Neural progenitor cell (in vitro differentiated cells): ENCODE measurements at regions not wholly inside any gene's neighbourhood (a gene's known extent, or its start where the extent isn't known, plus 50 kb on each side); places are given as distances from the start of the nearest gene placed in this dataset.

Experiments used
- DNase-seq: peaks from one replicate; pipeline ENCODE4 v3.0.0-alpha.2; 2016; ENCODE audit warnings: low spot score
- H2AFZ ChIP-seq: fragments of 200-600 bp; sonication (generic); replicated peaks from 2 replicates; pipeline ENCODE4 v1.6.1; 2016; ENCODE audit warnings: antibody characterized with exemption
- H3F3A ChIP-seq: fragments of 200-600 bp; sonication (generic); 2 replicates; pipeline ENCODE4 v1.6.1; 2016; ENCODE audit warnings: antibody characterized with exemption, low read depth
- H3K27ac ChIP-seq: fragments of 200-600 bp; sonication (generic); 2 replicates; pipeline ENCODE4 v1.5.1; 2016; ENCODE audit warnings: mild to moderate bottlenecking
- H3K27me3 ChIP-seq: fragments of 200-600 bp; sonication (generic); 2 replicates; pipeline ENCODE4 v1.6.1; 2016; ENCODE audit warnings: mild to moderate bottlenecking, moderate library complexity
- H3K36me3 ChIP-seq: fragments of 200-600 bp; sonication (generic); 2 replicates; pipeline ENCODE4 v1.5.1; 2016
- H3K4me1 ChIP-seq: fragments of 200-600 bp; sonication (generic); 2 replicates; pipeline ENCODE4 v1.6.1; 2016; ENCODE audit warnings: mixed run types
- H3K4me2 ChIP-seq: fragments of 200-600 bp; sonication (generic); 2 replicates; pipeline ENCODE4 v1.6.1; 2016
- H3K4me3 ChIP-seq: fragments of 200-600 bp; sonication (generic); 2 replicates; pipeline ENCODE4 v1.5.1; 2016
- H3K79me2 ChIP-seq: fragments of 200-600 bp; sonication (generic); 2 replicates; pipeline ENCODE4 v1.6.1; 2016; ENCODE audit warnings: low read depth
- H3K9ac ChIP-seq: fragments of 200-600 bp; sonication (generic); 2 replicates; pipeline ENCODE4 v1.6.1; 2016
- H3K9me3 ChIP-seq: fragments of 200-600 bp; sonication (generic); 2 replicates; pipeline ENCODE4 v1.5.1; 2016; ENCODE audit warnings: low read depth
- H4K20me1 ChIP-seq: fragments of 200-600 bp; sonication (generic); 2 replicates; pipeline ENCODE4 v1.6.1; 2016; ENCODE audit warnings: low read depth
- H3K27ac Mint-ChIP-seq: 3 replicates; pipeline ENCODE4 v1.8.0; 2021; ENCODE audit warnings: mixed read lengths
- H3K27me3 Mint-ChIP-seq: 2 replicates; pipeline ENCODE4 v1.8.0; 2022; ENCODE audit warnings: low read depth, mild to moderate bottlenecking, inconsistent platforms, moderate library complexity, mixed read lengths; ENCODE audit not compliant: insufficient read depth
- H3K36me3 Mint-ChIP-seq: 3 replicates; pipeline ENCODE4 v1.8.0; 2021; ENCODE audit warnings: mixed read lengths
- H3K4me1 Mint-ChIP-seq: 3 replicates; pipeline ENCODE4 v1.8.0; 2021; ENCODE audit warnings: mixed read lengths
- H3K4me3 Mint-ChIP-seq: 3 replicates; pipeline ENCODE4 v1.8.0; 2021; ENCODE audit warnings: mild to moderate bottlenecking, moderate library complexity, mixed read lengths
- H3K9me3 Mint-ChIP-seq: 3 replicates; pipeline ENCODE4 v1.8.0; 2020; ENCODE audit warnings: mixed read lengths
- EZH2 ChIP-seq: fragments of 200-600 bp; sonication (generic); IDR thresholded peaks from 2 replicates; pipeline ENCODE4 v1.6.1; 2017; ENCODE audit warnings: antibody characterized with exemption, mild to moderate bottlenecking, moderate library complexity
- EZH2phosphoT487 ChIP-seq: fragments of 200-600 bp; sonication (generic); IDR thresholded peaks from 2 replicates; pipeline ENCODE4 v1.6.1; 2017; ENCODE audit warnings: antibody characterized with exemption
- TF ChIP-seq, protein P1 (sequence below): fragments of 200-600 bp; sonication (generic); IDR thresholded peaks from 2 replicates; pipeline ENCODE4 v1.5.1; 2017; ENCODE audit warnings: antibody characterized with exemption, mild to moderate bottlenecking

DNA sequence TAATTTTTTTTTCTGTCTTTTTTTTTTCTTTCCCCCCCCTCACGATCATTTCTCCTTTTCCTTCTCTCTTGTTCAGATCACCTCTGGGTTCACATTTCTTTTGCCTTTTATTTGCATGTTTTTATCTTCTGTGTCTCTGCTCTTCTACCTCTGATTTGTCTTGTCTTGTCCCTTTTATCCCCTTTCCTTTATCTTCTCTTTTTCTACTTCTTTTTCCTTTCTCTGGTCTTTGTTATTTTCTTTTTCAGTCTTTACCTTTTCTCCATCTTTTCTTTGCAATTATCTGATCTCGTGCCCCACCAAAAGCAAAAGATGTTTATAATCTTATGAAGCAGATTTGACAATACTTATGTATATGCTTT, 77.8 kb upstream of the RAP1B start:
- H3F3A ChIP-seq = no peaks in the 10 kb centered on the region
- no peaks in the 10 kb centered on the region for H3K36me3 ChIP-seq
- Mint-ChIP-seq H3K9me3 (no peaks in the 10 kb centered on the region), H3K36me3 (no peaks in the 10 kb centered on the region), H3K4me1 (no peaks in the 10 kb centered on the region), H3K27ac (no peak overlapping the region), H3K27me3 (no peaks in the 10 kb centered on the region), H3K4me3 (no peak overlapping the region)
- no peak overlapping the region for H3K4me3 ChIP-seq
- no peaks in the 10 kb centered on the region for H3K4me1 ChIP-seq
- no peaks in the 10 kb centered on the region for H3K9me3 ChIP-seq
- H3K9ac ChIP-seq = no peak overlapping the region
- no peaks in the 10 kb centered on the region for H3K27me3 ChIP-seq
- DNase-seq = no peak
- no peaks in the 10 kb centered on the region for H4K20me1 ChIP-seq
- H3K4me2 ChIP-seq = no peak overlapping the region
- H2AFZ ChIP-seq = peak overlapping the region; percentile 17
- TF ChIP-seq EZH2 = no peak
- TF ChIP-seq, protein P1, sequence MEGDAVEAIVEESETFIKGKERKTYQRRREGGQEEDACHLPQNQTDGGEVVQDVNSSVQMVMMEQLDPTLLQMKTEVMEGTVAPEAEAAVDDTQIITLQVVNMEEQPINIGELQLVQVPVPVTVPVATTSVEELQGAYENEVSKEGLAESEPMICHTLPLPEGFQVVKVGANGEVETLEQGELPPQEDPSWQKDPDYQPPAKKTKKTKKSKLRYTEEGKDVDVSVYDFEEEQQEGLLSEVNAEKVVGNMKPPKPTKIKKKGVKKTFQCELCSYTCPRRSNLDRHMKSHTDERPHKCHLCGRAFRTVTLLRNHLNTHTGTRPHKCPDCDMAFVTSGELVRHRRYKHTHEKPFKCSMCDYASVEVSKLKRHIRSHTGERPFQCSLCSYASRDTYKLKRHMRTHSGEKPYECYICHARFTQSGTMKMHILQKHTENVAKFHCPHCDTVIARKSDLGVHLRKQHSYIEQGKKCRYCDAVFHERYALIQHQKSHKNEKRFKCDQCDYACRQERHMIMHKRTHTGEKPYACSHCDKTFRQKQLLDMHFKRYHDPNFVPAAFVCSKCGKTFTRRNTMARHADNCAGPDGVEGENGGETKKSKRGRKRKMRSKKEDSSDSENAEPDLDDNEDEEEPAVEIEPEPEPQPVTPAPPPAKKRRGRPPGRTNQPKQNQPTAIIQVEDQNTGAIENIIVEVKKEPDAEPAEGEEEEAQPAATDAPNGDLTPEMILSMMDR = no peak
- no peak for TF ChIP-seq EZH2phosphoT487
- no peak overlapping the region for H3K27ac ChIP-seq
- no peaks in the 10 kb centered on the region for H3K79me2 ChIP-seq

DNA sequence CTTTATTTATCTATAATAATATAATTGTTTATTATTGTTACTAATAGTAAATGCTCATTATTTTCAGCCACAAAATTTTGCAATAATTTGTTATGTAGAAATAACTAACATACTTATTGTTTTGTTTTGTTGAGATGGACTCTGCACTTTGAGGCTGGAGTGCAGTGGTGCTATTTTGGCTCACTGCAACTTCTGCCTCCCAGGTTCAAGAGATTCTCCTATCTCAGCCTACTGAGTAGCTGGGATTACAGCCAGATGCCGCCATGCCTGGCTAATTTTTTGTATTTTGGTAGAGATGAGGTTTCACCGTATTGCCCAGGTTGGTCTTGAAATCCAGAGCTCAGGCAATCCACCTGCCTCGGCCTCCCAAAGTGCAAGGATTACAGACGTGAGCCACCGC, 76.6 kb upstream of the RAP1B start:
- H3K4me3 ChIP-seq = no peak overlapping the region
- H2AFZ ChIP-seq = no peak overlapping the region
- no peak overlapping the region for H3K27ac ChIP-seq
- H4K20me1 ChIP-seq = no peaks in the 10 kb centered on the region
- Mint-ChIP-seq H3K4me1 (peaks cover 9% of the 10 kb centered on the region), H3K9me3 (no peaks in the 10 kb centered on the region), H3K4me3 (no peak overlapping the region), H3K27ac (no peak overlapping the region), H3K27me3 (no peaks in the 10 kb centered on the region), H3K36me3 (no peaks in the 10 kb centered on the region)
- H3K27me3 ChIP-seq = no peaks in the 10 kb centered on the region
- TF ChIP-seq EZH2 (no peak), EZH2phosphoT487 (no peak)
- TF ChIP-seq, protein P1 = no peak
- no peaks in the 10 kb centered on the region for H3K79me2 ChIP-seq
- no peak overlapping the region for H3K4me2 ChIP-seq
- H3K4me1 ChIP-seq = peaks cover 8% of the 10 kb centered on the region
- no peak for DNase-seq
- no peaks in the 10 kb centered on the region for H3K36me3 ChIP-seq
- no peaks in the 10 kb centered on the region for H3K9me3 ChIP-seq
- no peaks in the 10 kb centered on the region for H3F3A ChIP-seq
- H3K9ac ChIP-seq = no peak overlapping the region

DNA sequence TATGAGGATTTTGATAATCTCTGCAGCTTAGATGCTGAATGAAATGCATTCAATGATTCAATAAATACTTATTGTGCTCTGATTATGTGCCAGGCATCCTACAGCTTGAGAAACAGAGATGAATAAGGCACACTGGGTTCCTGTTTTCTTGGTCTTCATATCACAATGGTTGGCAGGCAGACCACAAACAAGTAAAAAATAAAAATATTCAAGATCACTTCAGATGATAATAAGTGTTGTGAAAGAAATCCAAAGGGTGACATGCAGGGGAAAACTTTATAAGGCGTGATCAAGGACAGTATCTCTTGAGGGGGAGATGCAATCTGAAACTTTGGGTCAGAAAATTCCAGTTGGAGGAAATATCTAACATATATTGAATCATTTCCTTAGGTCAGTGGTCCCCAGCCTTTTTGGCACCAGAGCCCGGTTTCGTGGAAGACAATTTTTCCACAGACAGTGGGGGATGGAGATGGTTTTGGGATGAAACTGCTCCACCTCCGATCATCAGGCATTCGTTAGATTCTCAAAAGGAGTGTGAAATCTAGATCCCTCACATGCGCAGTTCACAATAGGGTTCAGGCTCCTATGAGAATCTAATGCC, 73.7 kb upstream of the RAP1B start:
- no peak overlapping the region for H3K4me3 Mint-ChIP-seq
- H3K79me2 ChIP-seq = no peaks in the 10 kb centered on the region
- no peak overlapping the region for H3K4me3 ChIP-seq
- H3K9ac ChIP-seq = no peak overlapping the region
- H3K27ac ChIP-seq = no peak overlapping the region
- peaks cover 9% of the 10 kb centered on the region for H3K4me1 ChIP-seq
- no peaks in the 10 kb centered on the region for H3F3A ChIP-seq
- H3K27me3 ChIP-seq = no peaks in the 10 kb centered on the region
- H4K20me1 ChIP-seq = no peaks in the 10 kb centered on the region
- no peaks in the 10 kb centered on the region for H3K36me3 ChIP-seq
- H3K27ac Mint-ChIP-seq = no peak overlapping the region
- peaks cover 12% of the 10 kb centered on the region for H3K4me1 Mint-ChIP-seq
- DNase-seq = no peak
- no peaks in the 10 kb centered on the region for H3K27me3 Mint-ChIP-seq
- peaks cover 2% of the 10 kb centered on the region for H3K36me3 Mint-ChIP-seq
- TF ChIP-seq EZH2 (no peak), EZH2phosphoT487 (no peak)
- TF ChIP-seq, protein P1 = no peak
- H3K9me3 ChIP-seq = no peaks in the 10 kb centered on the region
- no peak overlapping the region for H2AFZ ChIP-seq
- peaks cover 2% of the 10 kb centered on the region for H3K9me3 Mint-ChIP-seq
- H3K4me2 ChIP-seq = no peak overlapping the region
